ENCODE measurements at regions not wholly inside any gene's neighbourhood (a gene's known extent, or its start where the extent isn't known, plus 50 kb on each side); places are given as distances from the start of the nearest gene placed in this dataset.
"Not testable (repeated sequence)": the region's sequence is repeated elsewhere in the genome, so short reads cannot be mapped to it uniquely, and the experiment has no call there.

DNA sequence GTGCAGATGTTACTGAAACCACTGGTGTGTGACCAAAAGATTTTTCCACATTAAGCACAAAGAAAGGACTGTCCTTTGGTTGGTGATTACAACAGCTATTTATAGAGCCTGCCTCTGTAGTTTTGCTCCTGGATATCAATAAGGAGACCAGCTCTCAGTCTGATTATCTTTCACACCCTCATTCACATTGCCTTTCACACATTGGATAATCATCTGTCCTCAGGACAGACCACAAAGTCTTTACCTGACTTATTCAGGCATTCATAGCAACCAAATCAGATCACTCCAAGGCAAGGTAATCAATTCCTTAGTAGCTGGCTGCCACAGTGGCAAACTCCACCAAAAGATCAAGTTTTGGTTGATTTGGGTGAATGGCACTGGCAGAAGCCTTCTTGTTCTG is 59.6 kb upstream of the CPSF6 start:
- DNase-seq (ENCODE audit: low read depth): no peak

DNA sequence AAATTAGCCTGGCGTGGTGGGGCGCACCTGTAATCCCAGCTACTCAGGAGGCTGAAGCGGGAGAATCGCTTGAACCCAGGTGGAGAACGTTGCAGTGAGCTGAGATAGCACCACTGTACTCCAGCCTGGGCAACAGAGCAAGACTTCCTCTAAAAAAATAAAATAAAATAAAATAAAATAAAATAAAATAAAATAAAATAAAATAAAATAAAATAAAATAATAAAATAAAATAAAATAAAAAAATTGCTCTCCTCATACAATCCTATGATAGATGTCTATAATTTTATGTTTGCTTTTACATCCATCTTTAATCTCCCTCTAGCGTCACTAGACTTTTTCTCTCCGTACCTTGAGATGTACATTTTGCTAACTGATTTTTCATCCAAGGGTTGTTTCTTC is 51.8 kb upstream of the CPSF6 start:
- not testable (repeated sequence) for DNase-seq (ENCODE audit: low read depth)

DNA sequence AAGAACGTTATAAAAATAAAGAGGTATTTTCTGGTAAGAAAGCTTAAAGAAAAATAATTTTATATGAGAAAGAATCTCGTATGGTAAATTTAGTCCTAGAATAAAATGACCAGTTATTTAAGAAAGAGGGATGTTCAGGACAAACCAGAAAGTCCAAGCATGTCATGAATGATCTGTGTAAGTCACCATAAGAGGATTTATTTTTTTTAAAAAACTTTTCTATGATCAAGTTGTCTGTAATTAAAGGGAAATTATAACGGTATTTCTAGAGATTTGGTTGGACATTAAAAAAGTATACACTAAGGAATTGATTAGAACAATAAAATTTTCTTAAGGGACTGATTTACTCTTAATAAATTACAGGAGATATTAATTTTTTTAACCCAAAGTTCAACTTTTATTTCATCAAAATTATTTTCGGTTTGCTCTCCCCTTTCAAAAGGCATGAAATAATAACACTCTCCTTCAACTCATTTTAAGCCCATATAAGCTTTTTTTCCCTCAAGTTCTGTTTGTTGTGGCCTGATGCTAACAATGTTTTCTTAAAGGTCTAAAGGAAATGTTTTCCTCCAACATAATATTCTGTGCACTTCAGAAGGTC is 49.9 kb upstream of the CPSF6 start:
- no peak for DNase-seq (ENCODE audit: low read depth)

Measured in myocyte (in vitro differentiated cells).